T1000 (cell line): ENCODE measurements at regions not wholly inside any gene's neighbourhood (a gene's known extent, or its start where the extent isn't known, plus 50 kb on each side); places are given as distances from the start of the nearest gene placed in this dataset.

Experiments used
- DNase-seq: peaks from one replicate; lab custom pipeline; 2025; ENCODE audit warnings: mixed read lengths; lab: John Stamatoyannopoulos, UW

GRCh38 chr7:84817016-84817415 is 369.8 kb downstream of the SEMA3D start:
- DNase-seq, result no peak

GRCh38 chr7:84813376-84813775 is 373.5 kb downstream of the SEMA3D start:
- DNase-seq, result no peak

GRCh38 chr7:84812021-84812420 is 374.8 kb downstream of the SEMA3D start:
- no peak for DNase-seq

GRCh38 chr7:84811362-84811761 is 375.5 kb downstream of the SEMA3D start:
- DNase-seq, result no peak

- no peak for DNase-seq
Observed at GRCh38 chr7:84809877-84810276, 377.0 kb downstream of the SEMA3D start.

GRCh38 chr7:84803979-84804378 is 382.9 kb downstream of the SEMA3D start:
- no peak for DNase-seq

- no peak for DNase-seq
Observed at GRCh38 chr7:84801396-84801795, 385.5 kb downstream of the SEMA3D start.

- DNase-seq, result no peak
Observed at GRCh38 chr7:84800846-84801245, 386.0 kb downstream of the SEMA3D start.

GRCh38 chr7:84799106-84799505 is 387.8 kb downstream of the SEMA3D start:
- no peak for DNase-seq

- no peak for DNase-seq
Observed at GRCh38 chr7:84792231-84792893, 394.5 kb downstream of the SEMA3D start.

GRCh38 chr7:84790882-84791281 is 396.0 kb downstream of the SEMA3D start:
- no peak for DNase-seq

- DNase-seq, result no peak
Observed at GRCh38 chr7:84786073-84786472, 400.8 kb downstream of the SEMA3D start.

- DNase-seq, result no peak
Observed at GRCh38 chr7:84784450-84784849, 402.4 kb downstream of the SEMA3D start.

- no peak for DNase-seq
Observed at GRCh38 chr7:84783141-84783778, 403.6 kb downstream of the SEMA3D start.

GRCh38 chr7:84781838-84782237 is 405.0 kb downstream of the SEMA3D start:
- no peak for DNase-seq

- no peak for DNase-seq
Observed at GRCh38 chr7:84780158-84781124, 406.4 kb downstream of the SEMA3D start.

- no peak for DNase-seq
Observed at GRCh38 chr7:84757761-84758160, 429.1 kb downstream of the SEMA3D start.

- DNase-seq, result no peak
Observed at GRCh38 chr7:84746353-84746752, 440.5 kb downstream of the SEMA3D start.

GRCh38 chr7:84744385-84744784 is 442.5 kb downstream of the SEMA3D start:
- DNase-seq, result no peak

- DNase-seq, result no peak
Observed at GRCh38 chr7:84738583-84739150, 448.2 kb downstream of the SEMA3D start.

- no peak for DNase-seq
Observed at GRCh38 chr7:84735677-84736076, 451.2 kb downstream of the SEMA3D start.

- no peak for DNase-seq
Observed at GRCh38 chr7:84735011-84735410, 451.8 kb downstream of the SEMA3D start.
